DOHH2 (cell line): ENCODE measurements at regions not wholly inside any gene's neighbourhood (a gene's known extent, or its start where the extent isn't known, plus 50 kb on each side); places are given as distances from the start of the nearest gene placed in this dataset.

Experiments used
- CTCF ChIP-seq: fragments of 200-600 bp; sonication (generic); IDR thresholded peaks from one replicate; pipeline ENCODE4 v1.5.1; 2014; ENCODE audit warnings: antibody characterized with exemption, mild to moderate bottlenecking, low read depth, low read length; ENCODE audit not compliant: poor library complexity, severe bottlenecking
- EZH2phosphoT487 ChIP-seq: fragments of 200-600 bp; sonication (generic); IDR thresholded peaks from 2 replicates; pipeline ENCODE4 v1.6.1; 2017; ENCODE audit warnings: borderline replicate concordance, mild to moderate bottlenecking, antibody characterized with exemption, low read length, moderate library complexity, mixed read lengths

DNA sequence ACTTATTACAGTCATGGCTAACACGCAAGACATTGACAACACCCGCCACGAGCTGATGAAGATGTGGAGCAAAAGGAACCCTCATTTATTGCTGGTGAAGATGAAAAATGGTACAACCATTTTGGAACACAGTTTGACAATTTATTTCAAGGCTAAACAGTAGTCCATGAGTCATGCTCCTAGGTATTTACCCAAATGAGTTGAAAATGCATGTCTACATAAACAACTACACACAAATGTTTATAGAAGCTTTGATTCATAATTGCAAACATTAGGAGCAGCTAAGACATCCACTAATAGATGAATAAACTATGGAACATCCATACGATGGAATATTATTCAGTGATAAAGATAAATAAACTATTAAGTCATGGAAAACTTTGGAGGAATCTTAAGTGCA, 580.1 kb downstream of the RAPGEF2 start:
- TF ChIP-seq CTCF (no peak), EZH2phosphoT487 (no peak)
